ENCODE measurements at regions not wholly inside any gene's neighbourhood (a gene's known extent, or its start where the extent isn't known, plus 50 kb on each side); places are given as distances from the start of the nearest gene placed in this dataset.

- TF ChIP-seq POLR2AphosphoS5 (IDR thresholded peaks at IDR 0.05; ENCODE audit: low read depth, low read length) (no peak), CTCF (IDR thresholded peaks at IDR 0.05) (no peak)
Observed at GRCh38 chr12:45559537-45559936, 170.0 kb upstream of the ARID2 start.

Data from SK-N-SH (cell line).